Ureter (tissue), 1 donor: ENCODE measurements at regions not wholly inside any gene's neighbourhood (a gene's known extent, or its start where the extent isn't known, plus 50 kb on each side); places are given as distances from the start of the nearest gene placed in this dataset.

ENCODE experiments used
- DNase-seq: peaks from one replicate; pipeline ENCODE4 v3.0.0-alpha.2; 2020; ENCODE audit warnings: low spot score
- donor health status: DM: yes; HTN: yes; CAD: no.

- DNase-seq = no peak
These were observed 1041.0 kb downstream of the TLE1 start for GRCh38 chr9:80648336-80648735.

DNA sequence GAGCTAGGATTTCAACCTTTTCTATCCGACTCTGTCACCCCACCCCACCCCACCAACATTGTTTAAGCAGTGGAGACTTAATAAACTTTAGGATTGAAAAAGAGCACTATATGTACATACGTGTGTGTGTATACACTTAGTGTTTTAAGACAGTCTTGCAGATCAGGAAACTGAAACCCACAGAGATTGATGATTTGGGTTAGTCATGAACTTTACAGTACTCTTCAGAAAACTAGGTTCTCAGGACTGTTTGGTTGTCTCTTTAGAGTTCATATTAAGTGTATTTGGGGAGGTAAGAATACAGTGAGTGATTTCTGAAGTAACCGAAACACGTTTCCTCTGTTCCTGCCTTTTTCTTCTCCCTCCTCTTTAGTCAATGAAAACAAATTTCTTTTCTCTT is 1043.1 kb downstream of the TLE1 start:
- no peak for DNase-seq

DNA sequence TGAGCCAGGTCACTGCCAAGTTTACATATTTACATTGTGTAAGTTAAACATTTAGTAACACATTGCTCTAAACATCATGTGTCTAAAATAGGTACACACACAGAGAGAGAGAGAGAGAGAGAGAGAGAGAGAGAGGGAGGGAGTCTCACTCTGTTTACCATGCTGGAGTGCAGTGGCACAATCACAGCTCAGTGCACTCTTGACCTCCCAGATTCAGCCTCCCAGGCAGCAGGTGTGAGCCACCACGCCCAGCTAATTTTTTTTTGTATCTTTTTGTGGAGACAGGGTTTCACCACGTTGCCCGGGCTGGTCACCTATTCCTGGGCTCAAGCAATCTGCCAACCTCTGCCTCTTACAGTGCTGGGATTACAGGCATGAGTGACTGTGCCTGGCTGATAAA is 1045.3 kb downstream of the TLE1 start:
- no peak for DNase-seq

DNA sequence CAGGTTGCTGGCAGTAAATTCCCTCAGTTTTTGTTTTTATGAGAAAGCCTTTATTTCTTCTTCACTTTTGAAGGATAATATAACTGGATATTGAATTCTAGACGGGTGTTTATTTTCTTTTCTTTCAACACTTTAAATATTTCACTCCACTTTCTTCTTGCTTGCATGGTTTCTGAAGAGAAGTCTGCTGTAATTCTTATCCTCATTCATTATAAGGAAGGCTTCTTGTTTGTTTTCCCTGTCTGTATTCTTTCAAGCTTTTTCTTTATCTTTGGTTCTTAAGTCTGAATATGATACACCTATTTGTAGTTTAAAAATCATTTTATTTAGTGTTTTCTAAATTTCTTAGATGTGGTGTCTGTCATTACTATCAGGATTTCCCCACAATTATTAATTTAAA is 1054.3 kb downstream of the TLE1 start:
- no peak for DNase-seq

DNA sequence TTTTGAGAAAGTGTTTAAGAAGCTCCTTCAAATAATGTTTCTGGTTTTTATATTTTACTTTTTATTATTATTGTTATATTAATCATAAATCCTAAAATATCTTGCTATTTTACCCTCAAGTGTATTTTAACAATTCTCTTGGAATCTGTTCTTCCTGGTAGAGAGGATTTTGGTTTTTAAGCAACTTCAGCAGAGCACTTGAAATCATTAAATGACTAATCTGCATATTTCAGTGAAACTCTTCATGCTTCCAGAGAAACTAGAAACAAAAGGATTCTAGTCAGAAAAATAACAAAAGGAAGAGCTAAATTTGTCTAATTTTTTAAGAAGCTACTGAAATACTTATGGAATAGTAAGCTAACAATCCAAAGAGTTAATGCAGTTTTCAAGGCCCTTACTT is 1057.3 kb downstream of the TLE1 start:
- no peak for DNase-seq

DNA sequence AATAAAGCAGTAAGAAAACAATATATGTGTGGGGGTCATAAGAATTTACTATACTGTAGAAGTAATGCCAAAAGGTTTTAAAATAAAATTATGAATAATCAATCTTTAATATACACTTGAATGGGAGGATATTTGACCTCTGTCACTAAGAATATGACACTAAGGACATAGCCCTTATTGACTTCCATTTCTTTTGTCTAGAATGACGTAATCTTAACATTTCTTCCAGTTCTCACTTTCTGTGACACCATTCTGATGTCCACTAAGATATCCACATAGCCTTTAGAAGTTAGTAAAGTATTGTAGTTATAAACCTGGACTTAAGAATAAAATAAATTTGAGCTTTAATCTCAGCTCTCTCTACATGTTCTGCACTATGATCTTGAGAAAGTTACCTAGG is 1050.7 kb downstream of the TLE4 start:
- DNase-seq = no peak

- DNase-seq = no peak
These were observed 1047.6 kb downstream of the TLE4 start for GRCh38 chr9:80619356-80619755.

GRCh38 chr9:80615964-80616363 is 1044.2 kb downstream of the TLE4 start:
- DNase-seq = no peak

DNA sequence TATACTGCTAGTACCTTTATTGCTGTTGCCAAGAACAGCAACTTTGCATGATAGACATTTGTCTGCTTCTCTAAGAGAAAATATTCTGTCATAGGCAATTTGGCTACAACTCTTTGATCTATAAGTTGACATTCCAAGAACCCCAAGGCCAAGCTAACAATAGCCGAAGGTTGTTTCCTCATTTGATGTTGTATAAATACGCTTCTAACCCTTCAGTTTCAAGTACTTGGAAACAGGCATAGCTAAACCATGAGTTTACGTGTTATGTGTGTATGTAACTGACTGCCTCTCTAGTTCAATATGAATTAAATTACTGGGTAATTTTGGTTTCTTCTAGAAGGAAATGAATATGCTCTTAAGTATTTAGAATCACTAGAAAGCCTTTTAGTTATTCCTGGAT is 1034.0 kb downstream of the TLE4 start:
- DNase-seq = no peak

DNA sequence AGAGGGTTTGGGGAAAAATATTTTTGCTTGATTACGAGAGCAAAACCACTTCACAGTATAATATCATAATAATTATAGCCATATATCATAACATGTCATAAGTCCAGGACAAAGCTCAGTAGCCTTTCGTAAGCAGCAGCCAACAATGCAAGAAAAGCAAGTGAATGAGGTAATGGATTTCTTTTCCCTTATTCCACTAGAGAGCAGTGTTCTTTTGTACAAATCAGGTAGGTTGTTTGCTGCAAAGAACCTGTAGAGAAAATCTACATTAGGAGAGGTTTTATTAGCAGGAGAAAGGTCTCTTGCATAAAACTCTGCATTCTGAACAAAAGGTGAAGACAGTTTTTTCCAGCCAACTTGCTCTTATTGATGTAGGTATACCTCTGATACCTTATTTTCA is 1033.4 kb downstream of the TLE4 start:
- no peak for DNase-seq

DNA sequence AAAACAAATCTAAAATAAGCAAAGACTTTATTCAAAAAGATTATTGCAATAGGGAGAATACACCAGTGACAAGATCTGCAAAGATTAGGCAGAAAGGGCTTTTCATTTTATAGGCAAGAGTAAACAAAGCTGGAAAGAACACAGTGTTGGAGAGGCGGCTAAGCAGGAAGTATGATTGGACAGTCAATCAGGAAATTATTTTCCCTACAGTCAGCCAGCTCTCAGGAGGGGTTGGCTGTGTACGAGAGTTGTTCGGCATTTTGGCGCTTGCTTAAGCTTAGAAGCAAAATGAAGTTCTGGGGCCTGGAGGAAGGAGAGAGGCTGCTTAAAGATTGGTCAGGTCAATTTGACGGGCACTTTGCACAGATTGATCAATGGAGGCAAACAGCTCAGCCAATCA is 1030.5 kb downstream of the TLE4 start:
- no peak for DNase-seq

DNA sequence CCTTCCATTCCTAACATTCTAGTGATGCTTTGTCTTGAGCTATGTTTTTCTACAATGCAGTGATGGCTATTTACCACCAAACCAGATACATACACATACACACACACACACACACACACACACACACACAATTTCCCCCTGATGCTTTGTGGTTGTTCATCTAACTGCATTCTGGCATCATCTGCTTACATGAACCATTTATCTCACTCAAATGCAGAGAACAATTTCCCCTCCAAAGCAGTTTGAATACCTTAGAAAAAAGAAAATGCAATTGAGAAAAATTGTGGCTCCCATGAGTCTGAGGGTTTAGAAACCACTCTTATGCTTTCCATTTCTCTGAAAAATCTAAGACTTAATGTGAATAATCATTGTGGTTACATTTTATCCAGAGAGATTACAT is 1024.8 kb downstream of the TLE4 start:
- no peak for DNase-seq

DNA sequence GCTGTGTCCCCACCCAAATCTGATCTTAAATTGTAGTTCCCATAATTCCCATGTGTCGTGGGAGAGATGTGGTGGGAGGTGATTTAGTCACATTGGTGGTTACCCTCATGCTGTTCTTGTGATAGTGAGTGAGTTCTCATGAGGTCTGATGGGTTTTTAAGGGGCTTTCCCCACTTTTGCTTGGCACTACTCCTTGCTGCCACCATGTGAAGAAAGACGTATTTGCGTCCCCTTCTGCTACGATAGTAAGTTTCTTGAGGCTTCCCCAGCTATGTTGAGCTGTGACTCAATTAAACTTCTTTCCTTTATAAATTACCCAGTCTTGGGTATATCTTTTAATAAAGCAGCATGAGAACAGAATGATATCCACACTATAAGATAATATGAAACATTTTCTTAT is 1023.4 kb downstream of the TLE4 start:
- no peak for DNase-seq

DNA sequence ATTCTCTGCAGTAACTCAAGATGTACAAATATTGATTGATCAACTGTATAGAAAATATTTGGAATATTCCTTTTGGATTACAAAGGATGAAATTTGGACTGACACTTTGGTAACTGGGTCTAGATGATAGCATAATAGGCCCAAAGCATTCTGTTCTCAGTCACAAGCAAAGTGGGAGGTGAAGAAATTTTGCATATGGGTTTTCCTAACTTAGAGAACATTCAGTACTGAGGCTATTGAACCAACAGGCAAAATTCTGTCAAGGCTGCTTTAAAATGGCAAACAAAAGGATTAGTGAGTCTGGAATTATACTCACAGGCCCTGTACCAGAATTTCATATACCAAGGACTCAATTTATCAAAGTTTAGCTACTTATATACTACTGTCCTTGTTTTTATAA is 1020.6 kb downstream of the TLE4 start:
- DNase-seq = no peak

- DNase-seq = no peak
These were observed 1015.1 kb downstream of the TLE4 start for GRCh38 chr9:80586786-80587330.

DNA sequence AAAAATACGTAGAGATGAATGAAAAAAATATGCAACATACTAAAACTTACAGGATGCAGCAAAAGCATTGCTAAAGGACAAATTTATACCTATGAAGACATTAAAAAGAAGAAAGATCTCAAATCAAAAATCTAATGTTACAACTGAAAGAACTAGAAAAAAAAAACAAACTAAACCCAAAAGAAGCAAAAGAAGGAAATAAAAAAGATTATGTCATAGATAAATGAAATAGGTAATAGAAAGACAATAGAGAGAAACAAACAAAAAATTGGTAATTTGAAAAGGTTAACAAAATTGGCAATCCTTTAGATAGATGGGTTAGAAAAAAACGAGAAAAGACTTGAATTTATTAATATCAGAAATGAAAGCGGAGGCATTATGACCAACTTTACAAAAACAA is 1000.2 kb downstream of the TLE4 start:
- no peak for DNase-seq

- DNase-seq = no peak
These were observed 997.5 kb downstream of the TLE4 start for GRCh38 chr9:80569236-80569635.

DNA sequence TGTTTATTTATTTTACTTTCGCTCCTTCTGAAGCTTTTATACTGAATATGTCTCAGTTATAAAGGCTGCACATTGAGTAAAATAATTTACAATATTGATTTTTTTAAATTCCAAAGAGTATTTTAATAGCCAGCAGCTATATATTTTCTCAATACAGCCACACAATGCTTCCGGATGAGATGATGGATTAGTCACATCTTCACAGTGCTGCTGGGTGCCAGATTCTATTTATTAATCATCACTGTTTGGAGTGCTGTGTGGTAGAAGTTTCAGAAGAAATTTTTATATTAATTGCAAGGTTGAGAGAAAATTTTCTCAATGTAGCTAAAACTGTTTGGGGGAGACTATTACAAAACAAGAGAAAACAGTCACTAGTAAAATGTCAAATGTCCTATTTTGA is 989.8 kb downstream of the TLE4 start:
- DNase-seq = no peak

- no peak for DNase-seq
These were observed 989.2 kb downstream of the TLE4 start for GRCh38 chr9:80560976-80561375.

DNA sequence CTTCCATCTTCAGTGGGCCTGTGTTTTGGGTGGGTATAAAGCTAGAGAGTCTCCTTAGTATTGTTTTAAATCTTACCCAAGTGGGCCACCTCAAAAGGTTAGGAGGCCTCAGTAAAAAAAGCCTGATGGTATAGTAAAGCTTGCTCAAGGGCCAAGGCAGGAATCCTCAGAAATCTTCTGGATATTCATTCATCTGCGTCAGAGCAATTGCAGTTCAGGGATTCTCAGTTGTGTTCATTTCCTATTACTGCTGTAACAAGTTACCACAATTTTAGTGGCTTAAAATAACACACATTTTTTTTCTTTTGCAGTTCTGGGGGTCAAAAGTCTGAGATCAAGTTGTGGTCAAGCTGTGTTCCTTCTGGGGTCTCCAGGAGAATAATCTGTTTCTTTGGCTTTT is 985.5 kb downstream of the TLE4 start:
- DNase-seq = no peak

- no peak for DNase-seq
These were observed 984.9 kb downstream of the TLE4 start for GRCh38 chr9:80556631-80557030.

GRCh38 chr9:80555782-80556325 is 984.1 kb downstream of the TLE4 start:
- DNase-seq = no peak

- DNase-seq = no peak
These were observed 983.1 kb downstream of the TLE4 start for GRCh38 chr9:80554856-80555255.

DNA sequence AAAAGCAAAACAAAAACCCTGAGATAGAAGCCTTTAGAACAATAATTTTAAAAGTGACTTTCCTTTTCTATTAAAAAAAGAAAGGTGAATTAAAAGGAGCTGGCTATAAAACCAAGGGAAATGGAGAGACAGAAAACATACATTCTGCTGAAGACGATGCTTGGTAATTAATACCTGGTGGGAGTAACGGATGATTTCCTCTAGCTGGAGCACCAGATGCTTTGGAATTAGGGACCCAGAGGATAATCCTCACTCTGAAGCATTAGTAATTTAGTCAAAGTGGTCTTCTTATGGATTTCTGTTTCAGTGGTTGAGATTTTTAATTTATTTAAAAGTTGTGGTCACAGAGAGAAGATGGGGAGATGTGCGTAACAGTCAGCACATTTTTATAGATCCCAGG is 982.5 kb downstream of the TLE4 start:
- DNase-seq = no peak

DNA sequence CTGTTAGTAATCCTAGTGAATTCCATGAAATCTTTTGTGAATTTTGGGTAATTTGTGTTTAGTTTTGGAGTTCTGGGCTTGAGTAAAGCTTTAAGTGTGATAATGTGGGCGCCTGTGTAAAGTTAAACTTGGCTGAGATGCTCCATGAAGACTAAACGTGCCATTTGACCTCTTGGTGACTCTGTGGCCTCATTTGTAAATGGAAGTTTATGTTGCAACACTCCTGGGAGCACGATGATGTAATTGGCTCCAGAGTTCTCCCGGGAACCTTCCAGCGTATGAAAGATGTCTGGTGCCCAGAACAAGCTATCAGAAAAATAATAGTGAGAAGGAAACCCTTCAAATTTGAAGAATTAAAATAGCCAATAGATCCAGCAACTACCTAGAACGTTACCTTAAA is 981.2 kb downstream of the TLE4 start:
- DNase-seq = peak; percentile 44
